IMR-90 (cell line): ENCODE measurements at regions not wholly inside any gene's neighbourhood (a gene's known extent, or its start where the extent isn't known, plus 50 kb on each side); places are given as distances from the start of the nearest gene placed in this dataset.

Experiments used
- ATAC-seq: fragments of 200-7000 bp; cut with Tn5 transposase; 2 replicates; pipeline ENCODE4 v1.9.1; 2020; ENCODE audit warnings: low read depth, mild to moderate bottlenecking, moderate library complexity
- BruUV-seq: library from RNA; stranded (reverse); fragments of 400-500 nt; replicated peaks from 2 replicates; lab custom pipeline; 2021; lab: Mats Ljungman, UMichigan
- CTCF ChIA-PET: fragments of 300-600 bp; formaldehyde crosslinking; extraction: SDS; loops from one replicate; lab custom pipeline; 2021; ENCODE audit warnings: antibody characterized with exemption; lab: Yijun Ruan, JAX
- POLR2A ChIA-PET: fragments of 300-600 bp; sonication (Branson Sonifier 250); formaldehyde crosslinking; loops from one replicate; lab custom pipeline; 2022; ENCODE audit warnings: antibody characterized with exemption; ENCODE audit not compliant: unreplicated experiment; lab: Charles Lee
- DNase-seq: peaks from one replicate; pipeline ENCODE4 v3.0.0; 2013
- H2AFZ ChIP-seq: replicated peaks from 2 replicates; pipeline ENCODE3; 2013; ENCODE audit warnings: low read length, mild to moderate bottlenecking; ENCODE audit not compliant: poor library complexity
- H2AK5ac ChIP-seq: 2 replicates; pipeline ENCODE4 v1.6.1; 2013; ENCODE audit warnings: low read depth, low read length, inconsistent platforms
- H2AK9ac ChIP-seq: replicated peaks from 2 replicates; pipeline ENCODE3; 2013; ENCODE audit warnings: mild to moderate bottlenecking, low read depth, low read length, moderate library complexity; ENCODE audit not compliant: poor library complexity
- H2BK120ac ChIP-seq: 2 replicates; pipeline ENCODE4 v1.6.1; 2013; ENCODE audit warnings: low read depth, low read length, inconsistent platforms
- H2BK15ac ChIP-seq: 3 replicates; pipeline ENCODE4 v1.6.1; 2013; ENCODE audit warnings: low read depth, low read length, inconsistent platforms
- H2BK20ac ChIP-seq: 2 replicates; pipeline ENCODE4 v1.6.1; 2013; ENCODE audit warnings: low read depth, mild to moderate bottlenecking, inconsistent platforms, low read length, moderate library complexity
- H2BK5ac ChIP-seq: 2 replicates; pipeline ENCODE4 v1.6.1; 2013; ENCODE audit warnings: mild to moderate bottlenecking, low read depth, low read length, inconsistent platforms; ENCODE audit not compliant: poor library complexity, severe bottlenecking
- H3K14ac ChIP-seq: replicated peaks from 2 replicates; pipeline ENCODE4 v1.6.1; 2013; ENCODE audit warnings: low read depth, low read length, inconsistent platforms
- H3K18ac ChIP-seq: 2 replicates; pipeline ENCODE4 v1.6.1; 2013; ENCODE audit warnings: low read depth, low read length, control low read depth
- H3K23ac ChIP-seq: 2 replicates; pipeline ENCODE4 v1.6.1; 2013; ENCODE audit warnings: low read depth, low read length, inconsistent platforms
- H3K27ac ChIP-seq: 2 replicates; pipeline ENCODE4 v1.5.1; 2013; ENCODE audit warnings: mild to moderate bottlenecking, control low read depth, low read length; ENCODE audit not compliant: insufficient read depth
- H3K27me3 ChIP-seq: 2 replicates; pipeline ENCODE4 v1.6.1; 2013; ENCODE audit warnings: low read length; ENCODE audit not compliant: control insufficient read depth, insufficient read depth
- H3K36me3 ChIP-seq: 2 replicates; pipeline ENCODE4 v1.6.1; 2013; ENCODE audit warnings: low read length, mixed read lengths; ENCODE audit not compliant: control insufficient read depth, insufficient read depth
- H3K4ac ChIP-seq: 2 replicates; pipeline ENCODE4 v1.6.1; 2013; ENCODE audit warnings: low read depth, low read length, inconsistent platforms
- H3K4me1 ChIP-seq: 2 replicates; pipeline ENCODE4 v1.6.1; 2013; ENCODE audit warnings: low read length, mixed read lengths; ENCODE audit not compliant: control insufficient read depth, insufficient read depth
- H3K4me2 ChIP-seq: 2 replicates; pipeline ENCODE4 v1.6.1; 2013; ENCODE audit warnings: low read depth, mild to moderate bottlenecking, control low read depth, low read length, moderate library complexity
- H3K4me3 ChIP-seq: 2 replicates; pipeline ENCODE4 v1.5.1; 2013; ENCODE audit warnings: low read depth, mild to moderate bottlenecking, control low read depth, low read length, moderate library complexity; ENCODE audit not compliant: insufficient read depth
- H3K56ac ChIP-seq: 2 replicates; pipeline ENCODE4 v1.6.1; 2013; ENCODE audit warnings: low read length, inconsistent platforms; ENCODE audit not compliant: insufficient read depth; ENCODE audit errors: extremely low read depth
- H3K79me1 ChIP-seq, 2 experiments: 2 replicates each; pipeline ENCODE4 v1.6.1; 2013; ENCODE audit warnings: low read length in 2 of 2, inconsistent platforms in 1 of 2, low read depth in 1 of 2
- H3K9ac ChIP-seq: 2 replicates; pipeline ENCODE4 v1.6.1; 2013; ENCODE audit warnings: low read depth, low read length, control low read depth
- H3K9me1 ChIP-seq: 2 replicates; pipeline ENCODE4 v1.6.1; 2013; ENCODE audit warnings: low read length, inconsistent platforms; ENCODE audit not compliant: insufficient read depth
- H3K9me3 ChIP-seq: 2 replicates; pipeline ENCODE4 v1.6.1; 2013; ENCODE audit warnings: low read length; ENCODE audit not compliant: control insufficient read depth, insufficient read depth
- H4K20me1 ChIP-seq: 2 replicates; pipeline ENCODE4 v1.6.1; 2013; ENCODE audit warnings: low read length, inconsistent platforms; ENCODE audit not compliant: insufficient read depth
- H4K5ac ChIP-seq: 2 replicates; pipeline ENCODE4 v1.6.1; 2013; ENCODE audit warnings: mild to moderate bottlenecking, low read depth, low read length, control low read depth
- H4K8ac ChIP-seq, 2 experiments: 2 replicates each; pipeline ENCODE4 v1.6.1; 2013; ENCODE audit warnings: low read depth in 2 of 2, low read length in 2 of 2, control low read depth in 1 of 2, inconsistent platforms in 1 of 2
- H4K91ac ChIP-seq: 2 replicates; pipeline ENCODE4 v1.6.1; 2013; ENCODE audit warnings: low read depth, low read length, inconsistent platforms; ENCODE audit not compliant: insufficient read depth
- CHD1 ChIP-seq: IDR thresholded peaks from 2 replicates; pipeline ENCODE4 v1.6.1; 2012; ENCODE audit warnings: low read depth, low read length, improper control_type of control experiment
- FOS ChIP-seq: fragments of 150-350 bp; IDR thresholded peaks from 2 replicates; pipeline ENCODE4 v1.6.1; 2016; ENCODE audit warnings: low read depth, low read length
- MAFK ChIP-seq: IDR thresholded peaks from 2 replicates; pipeline ENCODE4 v1.6.1; 2012; ENCODE audit warnings: low read depth, low read length, improper control_type of control experiment
- MXI1 ChIP-seq: IDR thresholded peaks from 2 replicates; pipeline ENCODE4 v1.6.1; 2012; ENCODE audit warnings: low read depth, mild to moderate bottlenecking, low read length, moderate library complexity, borderline replicate concordance
- POLR2A ChIP-seq: IDR thresholded peaks from 2 replicates; pipeline ENCODE4 v1.6.1; 2012; ENCODE audit warnings: mild to moderate bottlenecking, low read depth, low read length
- RCOR1 ChIP-seq: IDR thresholded peaks from 2 replicates; pipeline ENCODE4 v1.6.1; 2012; ENCODE audit warnings: mild to moderate bottlenecking, low read length, improper control_type of control experiment; ENCODE audit not compliant: insufficient replicate concordance
- RFX5 ChIP-seq: IDR thresholded peaks from 2 replicates; pipeline ENCODE4 v1.8.0; 2012; ENCODE audit warnings: low read depth, mild to moderate bottlenecking, low read length, moderate library complexity
- SMC3 ChIP-seq: fragments of 150-350 bp; IDR thresholded peaks from 2 replicates; pipeline ENCODE4 v1.6.1; 2016; ENCODE audit warnings: low read depth, mild to moderate bottlenecking, antibody characterized with exemption, low read length, moderate library complexity
- WGBS, 2 experiments: methylation state at CpG; one replicate each; pipeline versions ENCODE4 v1.1.5 to v1.1.7; 2013; ENCODE audit warnings: missing lambda C conversion rate in 2 of 2; ENCODE audit not compliant: insufficient read length in 1 of 2; ENCODE audit errors: extremely low coverage in 2 of 2; 5-methylcytosine and 5-hydroxymethylcytosine counted together
- dilution Hi-C: fragments of 300-500 bp; cut with HindIII; formaldehyde crosslinking; loops from one replicate; pipeline ENCODE4 v1.14.3; 2018; ENCODE audit warnings: low sequenced_read_pairs; ENCODE audit not compliant: unreplicated experiment
- in situ Hi-C: fragments of 300-500 bp; cut with MboI; formaldehyde crosslinking; loops from 3 replicates; pipeline ENCODE4 v1.14.3; 2019; ENCODE audit warnings: low sequenced_read_pairs, inconsistent platforms, mixed read lengths
- intact Hi-C: fragments of 100-400 bp; cut with micrococcal nuclease; formaldehyde crosslinking; loops from 2 replicates; pipeline ENCODE4 v1.10.0; 2022
- TF ChIP-seq, protein P1 (sequence below): conservative IDR thresholded peaks from 2 replicates; pipeline ENCODE4 v1.5.1; 2012; ENCODE audit warnings: mild to moderate bottlenecking, low read depth, low read length, improper control_type of control experiment
- TF ChIP-seq, protein P2 (sequence below): fragments of 150-350 bp; IDR thresholded peaks from 2 replicates; pipeline ENCODE4 v1.6.1; 2017; ENCODE audit warnings: mild to moderate bottlenecking, antibody characterized with exemption, low read length, low read depth

DNA sequence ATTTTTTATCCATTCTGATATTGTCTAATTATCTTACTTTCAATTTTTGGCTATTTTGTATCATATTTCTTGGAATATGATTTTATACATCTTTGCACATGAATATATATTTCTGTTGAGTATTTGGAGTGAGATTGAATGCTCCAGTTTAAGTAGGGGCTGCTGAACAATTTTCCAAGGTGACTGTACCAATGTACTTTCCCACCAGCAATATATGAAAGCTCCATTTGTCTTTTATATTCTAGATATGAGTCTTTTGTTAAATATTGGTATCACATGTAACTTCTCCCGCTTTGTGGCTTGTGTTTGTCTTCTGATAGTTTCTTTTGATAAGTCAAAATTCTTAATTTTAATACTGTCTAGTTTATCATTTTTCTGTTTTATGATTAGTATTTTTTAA is 144.6 kb upstream of the MDFIC start:
- dilution Hi-C loops, result no loop called here
- no CpG with 5 or more reads among the region's 1 CpG for WGBS, 2 experiments

More for the DNA sequence above, 144.6 kb upstream of the MDFIC start:
- no peak for TF ChIP-seq RCOR1
- TF ChIP-seq, protein P1, sequence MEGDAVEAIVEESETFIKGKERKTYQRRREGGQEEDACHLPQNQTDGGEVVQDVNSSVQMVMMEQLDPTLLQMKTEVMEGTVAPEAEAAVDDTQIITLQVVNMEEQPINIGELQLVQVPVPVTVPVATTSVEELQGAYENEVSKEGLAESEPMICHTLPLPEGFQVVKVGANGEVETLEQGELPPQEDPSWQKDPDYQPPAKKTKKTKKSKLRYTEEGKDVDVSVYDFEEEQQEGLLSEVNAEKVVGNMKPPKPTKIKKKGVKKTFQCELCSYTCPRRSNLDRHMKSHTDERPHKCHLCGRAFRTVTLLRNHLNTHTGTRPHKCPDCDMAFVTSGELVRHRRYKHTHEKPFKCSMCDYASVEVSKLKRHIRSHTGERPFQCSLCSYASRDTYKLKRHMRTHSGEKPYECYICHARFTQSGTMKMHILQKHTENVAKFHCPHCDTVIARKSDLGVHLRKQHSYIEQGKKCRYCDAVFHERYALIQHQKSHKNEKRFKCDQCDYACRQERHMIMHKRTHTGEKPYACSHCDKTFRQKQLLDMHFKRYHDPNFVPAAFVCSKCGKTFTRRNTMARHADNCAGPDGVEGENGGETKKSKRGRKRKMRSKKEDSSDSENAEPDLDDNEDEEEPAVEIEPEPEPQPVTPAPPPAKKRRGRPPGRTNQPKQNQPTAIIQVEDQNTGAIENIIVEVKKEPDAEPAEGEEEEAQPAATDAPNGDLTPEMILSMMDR, result no peak
- TF ChIP-seq, protein P2, sequence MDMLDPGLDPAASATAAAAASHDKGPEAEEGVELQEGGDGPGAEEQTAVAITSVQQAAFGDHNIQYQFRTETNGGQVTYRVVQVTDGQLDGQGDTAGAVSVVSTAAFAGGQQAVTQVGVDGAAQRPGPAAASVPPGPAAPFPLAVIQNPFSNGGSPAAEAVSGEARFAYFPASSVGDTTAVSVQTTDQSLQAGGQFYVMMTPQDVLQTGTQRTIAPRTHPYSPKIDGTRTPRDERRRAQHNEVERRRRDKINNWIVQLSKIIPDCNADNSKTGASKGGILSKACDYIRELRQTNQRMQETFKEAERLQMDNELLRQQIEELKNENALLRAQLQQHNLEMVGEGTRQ, result no peak
- no peak for TF ChIP-seq SMC3
- TF ChIP-seq POLR2A, result no peak
- no peak for TF ChIP-seq CHD1
- no peak for TF ChIP-seq MXI1
- no peak for TF ChIP-seq FOS
- TF ChIP-seq MAFK, result no peak
- TF ChIP-seq RFX5, result no peak
- in situ Hi-C loops, result no loop called here
- H2AK5ac ChIP-seq, result no peak overlapping the region
- H3K18ac ChIP-seq, result no peak overlapping the region
- H3K36me3 ChIP-seq, result no peaks in the 10 kb centered on the region
- intact Hi-C loops, result no loop called here
- H2BK20ac ChIP-seq, result no peak overlapping the region
- H2AFZ ChIP-seq, result no peak overlapping the region
- H2BK120ac ChIP-seq, result no peak overlapping the region
- ChIA-PET POLR2A (no interaction called here), CTCF (interaction anchor here (1.6 kb wide), 1 partner anchor 9 kb away, joined by 3 read pairs; no protein-coding TSS in a partner anchor)
- H4K5ac ChIP-seq, result no peak overlapping the region
- no peaks in the 10 kb centered on the region for H3K9me1 ChIP-seq
- no peak overlapping the region for H3K27ac ChIP-seq
- H4K91ac ChIP-seq, result no peak overlapping the region
- H3K9me3 ChIP-seq, result no peaks in the 10 kb centered on the region
- no peaks in the 10 kb centered on the region for H3K79me1 ChIP-seq
- no peak overlapping the region for H3K14ac ChIP-seq
- no peak overlapping the region for H3K4me3 ChIP-seq
- no peaks in the 10 kb centered on the region for H3K27me3 ChIP-seq
- H2BK5ac ChIP-seq, result no peak overlapping the region
- no peaks in the 10 kb centered on the region for H4K20me1 ChIP-seq
- no TSS peak for BruUV-seq
- DNase-seq (no peak), ATAC-seq (no peak)
- no peak overlapping the region for H3K23ac ChIP-seq
- no peak overlapping the region for H2AK9ac ChIP-seq
- H3K4me2 ChIP-seq, result no peak overlapping the region
- H3K4ac ChIP-seq, result no peak overlapping the region
- no peak overlapping the region for H4K8ac ChIP-seq
- H3K9ac ChIP-seq, result no peak overlapping the region
- H3K4me1 ChIP-seq, result no peaks in the 10 kb centered on the region
- H3K56ac ChIP-seq, result no peak overlapping the region
- H2BK15ac ChIP-seq, result no peak overlapping the region
